ENCODE measurements at regions not wholly inside any gene's neighbourhood (a gene's known extent, or its start where the extent isn't known, plus 50 kb on each side); places are given as distances from the start of the nearest gene placed in this dataset.

GRCh38 chr6:2600363-2600762, 150.4 kb downstream of the MYLK4 start:
- TF ChIP-seq CTCF (IDR thresholded peaks at IDR 0.05; ENCODE audit: insufficient read depth, low read length, poor library complexity, severe bottlenecking) (no peak), EZH2phosphoT487 (conservative IDR thresholded peaks at IDR 0.05; ENCODE audit: low read length) (no peak)

Data from SU-DHL-6 (cell line).